Naive thymus-derived CD4-positive, alpha-beta T cell (primary cell): ENCODE measurements at regions not wholly inside any gene's neighbourhood (a gene's known extent, or its start where the extent isn't known, plus 50 kb on each side); places are given as distances from the start of the nearest gene placed in this dataset.
"Not testable (repeated sequence)": the region's sequence is repeated elsewhere in the genome, so short reads cannot be mapped to it uniquely, and the experiment has no call there.

ENCODE experiments used
- ATAC-seq: fragments of 150-1000 bp; cut with Tn5 transposase; 2 replicates; pipeline ENCODE4 v1.10.0; 2021; ENCODE audit warnings: mild to moderate bottlenecking, moderate library complexity
- CTCF ChIA-PET: fragments of 350-600 bp; sonication (Branson Sonifier 250); formaldehyde crosslinking; loops from one replicate; lab custom pipeline; 2021; ENCODE audit warnings: antibody characterized with exemption; lab: Charles Lee
- POLR2A ChIA-PET: fragments of 350-600 bp; sonication (Branson Sonifier 250); formaldehyde crosslinking; loops from one replicate; lab custom pipeline; 2021; ENCODE audit warnings: antibody characterized with exemption, inconsistent platforms; lab: Charles Lee
- DNase-seq, 9 donors: peaks; one replicate each; pipeline versions ENCODE4 v3.0.0 to v3.0.0-alpha.2; 2020 to 2022; ENCODE audit warnings: mixed read lengths in 1 of 9
- H3K27ac ChIP-seq: one replicate; pipeline ENCODE4 v1.7.0; 2013; ENCODE audit warnings: mild to moderate bottlenecking, low read depth, low read length, moderate library complexity
- H3K27me3 ChIP-seq, 2 donors: one replicate each; pipeline ENCODE4 v1.7.0; 2013; ENCODE audit warnings: low read length in 2 of 2, mild to moderate bottlenecking in 2 of 2, moderate library complexity in 2 of 2; ENCODE audit not compliant: control insufficient read depth in 2 of 2, insufficient read depth in 2 of 2
- H3K36me3 ChIP-seq, 3 experiments: 1 replicate in 2 of 3; 2 replicates in 1 of 3; pipeline ENCODE4 v1.7.0; 2013; ENCODE audit warnings: low read length in 3 of 3, mild to moderate bottlenecking in 3 of 3, moderate library complexity in 1 of 3; ENCODE audit not compliant: insufficient read depth in 3 of 3, control insufficient read depth in 2 of 3
- H3K4me1 ChIP-seq, 2 donors: one replicate each; pipeline ENCODE4 v1.7.0; 2013; ENCODE audit warnings: low read length in 2 of 2, mild to moderate bottlenecking in 2 of 2, moderate library complexity in 1 of 2; ENCODE audit not compliant: control insufficient read depth in 2 of 2, insufficient read depth in 2 of 2
- H3K4me3 ChIP-seq: 2 replicates; pipeline ENCODE4 v1.7.0; 2013; ENCODE audit warnings: mild to moderate bottlenecking, low read length
- H3K9me3 ChIP-seq, 3 experiments: 1 replicate in 2 of 3; 2 replicates in 1 of 3; pipeline ENCODE4 v1.7.0; 2013; ENCODE audit warnings: low read length in 3 of 3; ENCODE audit not compliant: control insufficient read depth in 2 of 3
- H3K27ac Mint-ChIP-seq, 9 donors: one replicate each; pipeline ENCODE4 v1.8.0; 2020 to 2022; ENCODE audit warnings: mixed read lengths in 9 of 9, mild to moderate bottlenecking in 8 of 9, moderate library complexity in 5 of 9, inconsistent platforms in 2 of 9
- H3K27me3 Mint-ChIP-seq, 5 donors: one replicate each; pipeline ENCODE4 v1.8.0; 2021 to 2022; ENCODE audit warnings: mixed read lengths in 5 of 5, mild to moderate bottlenecking in 1 of 5
- H3K36me3 Mint-ChIP-seq, 5 donors: one replicate each; pipeline ENCODE4 v1.8.0; 2020 to 2022; ENCODE audit warnings: mixed read lengths in 5 of 5, mild to moderate bottlenecking in 3 of 5, inconsistent platforms in 1 of 5
- H3K4me1 Mint-ChIP-seq, 7 donors: one replicate each; pipeline ENCODE4 v1.8.0; 2020 to 2022; ENCODE audit warnings: mixed read lengths in 7 of 7, mild to moderate bottlenecking in 3 of 7, inconsistent platforms in 1 of 7
- H3K4me3 Mint-ChIP-seq, 10 donors: one replicate each; pipeline ENCODE4 v1.8.0; 2020 to 2022; ENCODE audit warnings: mild to moderate bottlenecking in 10 of 10, mixed read lengths in 10 of 10, moderate library complexity in 6 of 10, inconsistent platforms in 2 of 10
- H3K9me3 Mint-ChIP-seq, 11 donors: one replicate each; pipeline ENCODE4 v1.8.0; 2020 to 2022; ENCODE audit warnings: mixed read lengths in 11 of 11, mild to moderate bottlenecking in 4 of 11, inconsistent platforms in 1 of 11, moderate library complexity in 1 of 11
- intact Hi-C, 2 donors: fragments of 100-400 bp; cut with micrococcal nuclease; formaldehyde crosslinking; loops; one replicate each; pipeline ENCODE4 v1.15.1; 2023

DNA sequence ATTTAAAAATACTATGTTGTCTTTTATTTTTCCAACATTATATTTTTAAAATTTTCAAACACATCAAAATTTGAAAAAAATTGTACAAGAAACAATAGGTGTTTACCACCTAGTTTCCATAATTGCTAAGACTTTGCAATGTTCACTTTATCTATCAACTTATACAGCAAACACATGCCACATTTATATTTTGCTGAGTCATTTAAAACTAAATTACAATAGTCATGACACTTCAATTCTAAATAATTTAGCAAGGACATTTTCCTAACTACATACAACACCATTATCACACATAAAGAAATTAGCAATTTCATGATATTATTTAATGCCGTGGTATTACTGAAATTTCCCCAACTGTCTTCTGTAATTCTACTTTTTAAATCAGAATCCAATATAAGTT lies 600.4 kb upstream of the CPXCR1 start:
- ChIA-PET POLR2A (no interaction called here), CTCF (no interaction called here)
- DNase-seq: no peak
- Mint-ChIP-seq H3K27ac (no peak overlapping the region), H3K9me3 (peaks cover 0 to 2% (median 0%) of the 10 kb centered on the region in 11 donors), H3K4me3 (no peak overlapping the region), H3K4me1 (no peaks in the 10 kb centered on the region), H3K27me3 (no peaks in the 10 kb centered on the region), H3K36me3 (no peaks in the 10 kb centered on the region)
- no peaks in the 10 kb centered on the region for H3K4me1 ChIP-seq
- no peaks in the 10 kb centered on the region for H3K9me3 ChIP-seq
- no peaks in the 10 kb centered on the region for H3K36me3 ChIP-seq
- H3K27ac ChIP-seq: no peak overlapping the region
- H3K4me3 ChIP-seq: no peak overlapping the region
- H3K27me3 ChIP-seq: no peaks in the 10 kb centered on the region
- no peak for ATAC-seq
- intact Hi-C loops: no loop called here

DNA sequence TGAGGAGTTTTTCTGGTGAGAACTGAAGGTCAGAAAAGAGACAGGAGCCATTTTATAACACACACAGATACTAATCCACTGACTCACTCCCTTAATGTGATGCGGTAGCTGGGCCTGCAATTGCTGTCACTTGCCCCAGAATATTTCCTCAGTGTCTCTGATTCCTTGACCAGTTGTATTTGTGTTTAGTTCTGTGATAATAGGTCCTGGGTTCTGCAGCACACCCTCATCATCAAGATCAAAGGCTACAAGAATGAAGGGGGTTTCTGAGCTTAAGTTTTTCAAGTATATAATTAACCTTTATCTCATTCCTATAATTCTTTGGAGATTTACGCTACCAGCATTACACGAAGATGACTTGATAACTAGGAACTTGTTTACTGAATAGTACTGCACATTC lies 576.5 kb upstream of the CPXCR1 start:
- H3K27ac ChIP-seq: no peak overlapping the region
- no peaks in the 10 kb centered on the region for H3K36me3 ChIP-seq
- no peak overlapping the region for H3K4me3 ChIP-seq
- H3K4me1 ChIP-seq: no peaks in the 10 kb centered on the region
- ChIA-PET POLR2A (no interaction called here), CTCF (no interaction called here)
- Mint-ChIP-seq H3K4me1 (no peaks in the 10 kb centered on the region), H3K27me3 (no peaks in the 10 kb centered on the region), H3K4me3 (no peak overlapping the region), H3K27ac (no peak overlapping the region), H3K9me3 (peaks cover 0 to 17% (median 4%) of the 10 kb centered on the region in 11 donors), H3K36me3 (no peaks in the 10 kb centered on the region)
- DNase-seq (no peak), ATAC-seq (no peak)
- H3K9me3 ChIP-seq: no peaks in the 10 kb centered on the region
- no peaks in the 10 kb centered on the region for H3K27me3 ChIP-seq
- intact Hi-C loops: no loop called here

DNA sequence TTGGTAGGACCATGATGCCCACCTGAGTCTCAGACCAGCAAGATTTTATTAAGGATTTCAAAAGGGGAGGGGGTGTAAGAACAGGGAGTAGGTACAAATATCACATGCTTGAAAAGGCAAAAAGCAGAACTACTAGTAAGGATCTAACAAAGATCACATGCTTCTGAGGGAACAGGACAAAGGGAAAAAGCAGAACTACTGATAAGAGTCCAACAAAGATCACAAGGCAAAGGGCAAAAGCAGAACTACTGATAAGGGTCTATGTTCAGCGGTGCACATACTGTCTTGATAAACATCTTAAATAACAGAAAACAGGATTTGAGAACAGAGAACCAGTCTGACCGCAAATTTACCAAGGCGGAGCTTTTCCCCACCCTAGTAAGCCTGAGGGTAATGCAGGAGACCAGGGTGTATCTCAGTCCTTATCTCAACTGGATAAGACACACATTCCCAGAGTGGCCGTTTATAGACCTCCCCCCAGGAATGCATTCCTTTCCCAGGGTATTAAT lies 573.0 kb upstream of the CPXCR1 start:
- ATAC-seq, H3K9me3 ChIP-seq, POLR2A ChIA-PET, DNase-seq, H3K36me3 ChIP-seq, H3K4me3 ChIP-seq, H3K4me1 Mint-ChIP-seq, H3K4me3 Mint-ChIP-seq, H3K36me3 Mint-ChIP-seq, H3K27me3 ChIP-seq, H3K27ac ChIP-seq, H3K9me3 Mint-ChIP-seq, intact Hi-C loops, H3K27me3 Mint-ChIP-seq, H3K4me1 ChIP-seq, CTCF ChIA-PET, H3K27ac Mint-ChIP-seq: not testable (repeated sequence)

DNA sequence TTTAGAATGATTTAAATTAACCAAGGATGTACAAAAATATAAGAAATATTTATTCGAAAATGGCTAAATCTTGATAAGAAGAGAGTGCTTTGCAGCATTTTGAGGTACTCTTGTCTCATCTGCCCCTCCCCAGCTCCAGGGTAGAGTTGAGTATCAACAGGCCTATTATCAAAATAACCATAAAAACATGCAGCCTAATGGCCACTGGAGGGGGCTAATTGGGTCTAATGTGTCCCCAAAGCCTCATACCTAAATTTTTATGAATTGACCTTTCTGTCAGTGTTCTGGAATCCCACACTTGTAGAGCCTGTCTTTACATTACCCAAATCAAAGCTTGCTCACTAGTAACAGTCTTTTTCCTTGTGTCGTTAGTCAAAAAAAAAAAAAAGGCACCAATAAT lies 544.9 kb upstream of the CPXCR1 start:
- Mint-ChIP-seq H3K9me3 (peaks cover 0 to 2% (median 0%) of the 10 kb centered on the region in 11 donors), H3K36me3 (no peaks in the 10 kb centered on the region), H3K27me3 (no peaks in the 10 kb centered on the region), H3K4me1 (no peaks in the 10 kb centered on the region), H3K27ac (no peak overlapping the region), H3K4me3 (no peak overlapping the region)
- DNase-seq (no peak), ATAC-seq (no peak)
- Histone ChIP-seq H3K27ac (no peak overlapping the region), H3K36me3 (no peaks in the 10 kb centered on the region), H3K9me3 (no peaks in the 10 kb centered on the region), H3K27me3 (no peaks in the 10 kb centered on the region), H3K4me1 (no peaks in the 10 kb centered on the region), H3K4me3 (no peak overlapping the region)
- intact Hi-C loops: no loop called here
- POLR2A ChIA-PET: no interaction called here
- CTCF ChIA-PET: no interaction called here

DNA sequence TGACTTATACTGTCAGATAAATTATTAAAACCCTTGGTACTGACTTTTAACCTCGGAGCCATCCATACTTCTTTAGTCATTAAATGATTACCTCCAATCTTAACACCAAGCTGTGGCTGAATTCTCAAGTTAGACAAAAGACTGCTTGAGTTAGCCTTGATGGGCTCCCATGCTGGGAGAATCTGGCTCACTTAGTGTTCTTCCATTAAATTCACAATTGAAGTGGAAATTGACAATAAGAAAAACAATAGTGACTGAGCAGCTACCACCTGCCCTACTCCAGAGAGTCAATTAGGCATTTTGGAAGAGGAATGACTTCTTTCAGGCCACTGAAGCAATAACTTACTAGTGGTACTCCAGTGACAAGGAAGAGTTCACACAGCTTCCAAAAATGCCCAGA lies 503.0 kb upstream of the CPXCR1 start:
- Histone ChIP-seq H3K27ac (no peak overlapping the region), H3K4me1 (no peaks in the 10 kb centered on the region), H3K4me3 (no peak overlapping the region), H3K27me3 (no peaks in the 10 kb centered on the region), H3K9me3 (no peaks in the 10 kb centered on the region), H3K36me3 (no peaks in the 10 kb centered on the region)
- ChIA-PET POLR2A (no interaction called here), CTCF (no interaction called here)
- Mint-ChIP-seq H3K4me3 (no peak overlapping the region), H3K9me3 (peaks cover 0 to 10% (median 2%) of the 10 kb centered on the region in 11 donors), H3K27ac (no peak overlapping the region), H3K27me3 (no peaks in the 10 kb centered on the region), H3K36me3 (no peaks in the 10 kb centered on the region), H3K4me1 (no peaks in the 10 kb centered on the region)
- no peak for ATAC-seq
- DNase-seq: no peak
- intact Hi-C loops: no loop called here

DNA sequence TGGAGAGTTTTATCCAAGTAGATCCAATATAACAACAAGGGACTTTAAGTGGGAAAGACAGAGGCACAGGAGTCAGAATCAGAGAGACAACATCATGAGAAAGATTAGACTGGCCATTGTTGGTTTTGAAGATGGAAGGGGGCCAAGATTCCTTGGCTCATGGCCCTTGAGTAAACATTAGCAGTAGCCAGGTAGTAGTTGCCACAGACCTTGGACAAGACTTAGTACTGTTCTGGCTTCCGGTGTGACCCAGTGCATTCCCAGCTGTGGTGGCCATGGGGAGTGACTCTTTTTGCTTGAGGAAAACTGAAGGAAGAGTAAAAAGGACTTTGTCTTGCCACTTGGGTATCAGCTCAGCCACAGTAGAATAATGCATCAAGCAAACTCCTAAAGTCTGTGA lies 462.2 kb upstream of the CPXCR1 start:
- ChIA-PET CTCF (no interaction called here), POLR2A (no interaction called here)
- Histone ChIP-seq H3K4me3 (no peak overlapping the region), H3K27me3 (no peaks in the 10 kb centered on the region), H3K27ac (no peak overlapping the region), H3K4me1 (no peaks in the 10 kb centered on the region), H3K9me3 (no peaks in the 10 kb centered on the region), H3K36me3 (no peaks in the 10 kb centered on the region)
- no peaks in the 10 kb centered on the region for H3K36me3 Mint-ChIP-seq
- DNase-seq (no peak), ATAC-seq (no peak)
- intact Hi-C loops: no loop called here
- H3K9me3 Mint-ChIP-seq: peaks cover 0 to 10% (median 3%) of the 10 kb centered on the region in 11 donors
- no peaks in the 10 kb centered on the region for H3K27me3 Mint-ChIP-seq
- no peak overlapping the region for H3K27ac Mint-ChIP-seq
- no peaks in the 10 kb centered on the region for H3K4me1 Mint-ChIP-seq
- no peak overlapping the region for H3K4me3 Mint-ChIP-seq

DNA sequence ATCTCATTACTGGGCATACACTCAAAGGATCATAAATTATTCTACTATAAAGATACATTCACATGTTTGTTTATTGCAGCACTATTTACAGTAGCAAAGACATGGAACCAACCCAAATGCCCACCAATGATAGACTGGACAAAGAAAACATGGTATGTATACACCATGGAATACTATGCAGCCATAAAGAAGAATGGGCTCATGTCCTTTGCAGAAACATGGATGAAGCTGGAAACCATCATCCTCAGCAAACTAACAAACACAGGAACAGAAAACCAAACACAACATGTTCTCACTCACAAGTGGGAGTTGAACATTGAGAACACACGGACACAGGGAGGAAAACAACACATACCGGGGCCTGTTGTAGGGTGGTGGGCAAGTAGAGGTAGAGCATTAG lies 433.1 kb upstream of the CPXCR1 start:
- H3K27me3 ChIP-seq, CTCF ChIA-PET, H3K36me3 ChIP-seq, ATAC-seq, intact Hi-C loops, POLR2A ChIA-PET, DNase-seq, H3K27ac Mint-ChIP-seq, H3K4me3 ChIP-seq, H3K4me1 ChIP-seq, H3K27ac ChIP-seq, H3K36me3 Mint-ChIP-seq, H3K4me3 Mint-ChIP-seq, H3K4me1 Mint-ChIP-seq, H3K9me3 ChIP-seq, H3K27me3 Mint-ChIP-seq: not testable (repeated sequence)
- H3K9me3 Mint-ChIP-seq: peaks cover 0 to 11% (median 6%) of the 10 kb centered on the region in 11 donors
